HEK293 (cell line): ENCODE measurements at regions not wholly inside any gene's neighbourhood (a gene's known extent, or its start where the extent isn't known, plus 50 kb on each side); places are given as distances from the start of the nearest gene placed in this dataset.

Source experiments
- CTCF ChIA-PET: fragments of 350-600 bp; formaldehyde crosslinking; extraction: SDS; loops from one replicate; lab custom pipeline; 2021; ENCODE audit warnings: antibody characterized with exemption; lab: Yijun Ruan, JAX
- POLR2A ChIA-PET: fragments of 300-600 bp; formaldehyde crosslinking; extraction: SDS; loops from one replicate; lab custom pipeline; 2020; ENCODE audit warnings: antibody characterized with exemption, inconsistent platforms; lab: Yijun Ruan, JAX
- H3K27ac ChIP-seq: fragments of 200-500 bp; sonication (Bioruptor generic); 2 replicates; pipeline ENCODE4 v1.5.1; 2014; ENCODE audit warnings: low read depth, low read length, control low read depth, inconsistent platforms; ENCODE audit errors: extremely low read depth
- H3K36me3 ChIP-seq, 2 experiments: fragments of 200-500 bp in 1 of 2; sonication (Bioruptor generic) in 1 of 2; 1 replicate in 1 of 2; 2 replicates in 1 of 2; pipeline ENCODE4 v1.5.1; 2014 to 2017; ENCODE audit warnings: inconsistent platforms in 2 of 2, low read length in 2 of 2; ENCODE audit not compliant: control insufficient read depth in 2 of 2, insufficient read depth in 1 of 2
- H3K4me1 ChIP-seq: fragments of 200-500 bp; sonication (Bioruptor generic); 2 replicates; pipeline ENCODE4 v1.5.1; 2014; ENCODE audit warnings: mild to moderate bottlenecking, low read length, inconsistent platforms; ENCODE audit not compliant: control insufficient read depth, insufficient read depth
- H3K4me3 ChIP-seq: 2 replicates; pipeline ENCODE4 v1.5.1; 2011; ENCODE audit warnings: low read depth, mild to moderate bottlenecking, control low read depth, low read length, moderate library complexity
- H3K9me3 ChIP-seq: fragments of 200-500 bp; sonication (Bioruptor generic); 2 replicates; pipeline ENCODE4 v1.5.1; 2014; ENCODE audit warnings: low read depth, low read length, inconsistent platforms; ENCODE audit not compliant: control insufficient read depth, insufficient read depth
- BCL11B ChIP-seq: fragments of 450-650 bp; formaldehyde crosslinking; IDR thresholded peaks from 2 replicates; pipeline ENCODE4 v1.5.1; 2016; ENCODE audit warnings: low read depth, missing biosample characterization, missing genetic modification characterization
- EGR2 ChIP-seq: fragments of 450-650 bp; formaldehyde crosslinking; IDR thresholded peaks from 2 replicates; pipeline ENCODE4 v1.5.1; 2016; ENCODE audit warnings: low read depth, missing biosample characterization, missing genetic modification characterization
- IKZF3 ChIP-seq: fragments of 450-650 bp; IDR thresholded peaks from 2 replicates; pipeline ENCODE4 v1.5.0; 2018; ENCODE audit warnings: missing biosample characterization, mild to moderate bottlenecking, missing genetic modification characterization, moderate library complexity
- KLF1 ChIP-seq: fragments of 450-650 bp; formaldehyde crosslinking; IDR thresholded peaks from 2 replicates; pipeline ENCODE4 v1.5.1; 2016; ENCODE audit warnings: missing biosample characterization, missing genetic modification characterization
- KLF7 ChIP-seq: fragments of 450-650 bp; formaldehyde crosslinking; IDR thresholded peaks from 2 replicates; pipeline ENCODE4 v1.5.1; 2016; ENCODE audit warnings: missing biosample characterization, missing genetic modification characterization, borderline replicate concordance
- MEIS1 ChIP-seq: sonication (generic); formaldehyde crosslinking; IDR thresholded peaks from 2 replicates; pipeline ENCODE4 v1.8.1; 2022; ENCODE audit warnings: missing genetic modification reagents, mild to moderate bottlenecking, borderline replicate concordance
- OVOL3 ChIP-seq: fragments of 450-650 bp; formaldehyde crosslinking; IDR thresholded peaks from 2 replicates; pipeline ENCODE4 v1.5.1; 2016; ENCODE audit warnings: missing biosample characterization, missing genetic modification characterization
- SP7 ChIP-seq: fragments of 450-650 bp; formaldehyde crosslinking; IDR thresholded peaks from 2 replicates; pipeline ENCODE4 v1.5.1; 2016; ENCODE audit warnings: missing biosample characterization, missing genetic modification characterization
- TRIM28 ChIP-seq: IDR thresholded peaks from 2 replicates; pipeline ENCODE4 v1.6.1; 2011; ENCODE audit warnings: low read length, control low read depth, borderline replicate concordance
- ZFP37 ChIP-seq: fragments of 450-650 bp; formaldehyde crosslinking; IDR thresholded peaks from 2 replicates; pipeline ENCODE4 v1.5.1; 2016; ENCODE audit warnings: missing biosample characterization, missing genetic modification characterization
- ZIC2 ChIP-seq: fragments of 450-650 bp; formaldehyde crosslinking; IDR thresholded peaks from 2 replicates; pipeline ENCODE4 v1.5.1; 2016; ENCODE audit warnings: missing biosample characterization, missing genetic modification characterization
- ZNF155 ChIP-seq: fragments of 450-650 bp; formaldehyde crosslinking; IDR thresholded peaks from 2 replicates; pipeline ENCODE4 v1.5.1; 2016; ENCODE audit warnings: missing biosample characterization, missing genetic modification characterization
- ZNF19 ChIP-seq: fragments of 450-650 bp; formaldehyde crosslinking; IDR thresholded peaks from 2 replicates; pipeline ENCODE4; 2016; ENCODE audit warnings: missing biosample characterization, missing genetic modification characterization, low read depth
- ZNF2 ChIP-seq: fragments of 450-650 bp; formaldehyde crosslinking; IDR thresholded peaks from 2 replicates; pipeline ENCODE4 v1.5.1; 2016; ENCODE audit warnings: missing biosample characterization, missing genetic modification characterization
- ZNF416 ChIP-seq: fragments of 450-650 bp; formaldehyde crosslinking; IDR thresholded peaks from 2 replicates; pipeline ENCODE4 v1.5.1; 2016; ENCODE audit warnings: missing biosample characterization, missing genetic modification characterization
- ZNF426 ChIP-seq: fragments of 450-650 bp; formaldehyde crosslinking; IDR thresholded peaks from 2 replicates; pipeline ENCODE4 v1.5.1; 2017; ENCODE audit warnings: missing biosample characterization, missing genetic modification characterization, mild to moderate bottlenecking, inconsistent platforms, moderate library complexity
- ZNF48 ChIP-seq: fragments of 450-650 bp; formaldehyde crosslinking; IDR thresholded peaks from 2 replicates; pipeline ENCODE4 v1.5.1; 2016; ENCODE audit warnings: missing biosample characterization, missing genetic modification characterization
- ZNF544 ChIP-seq: fragments of 450-650 bp; formaldehyde crosslinking; IDR thresholded peaks from 2 replicates; pipeline ENCODE4 v1.5.0; 2017; ENCODE audit warnings: missing biosample characterization, missing genetic modification characterization
- ZNF555 ChIP-seq: fragments of 450-650 bp; formaldehyde crosslinking; conservative IDR thresholded peaks from 2 replicates; pipeline ENCODE4 v1.5.1; 2017; ENCODE audit warnings: missing biosample characterization, mild to moderate bottlenecking, missing genetic modification characterization, inconsistent platforms
- ZNF629 ChIP-seq: fragments of 450-650 bp; formaldehyde crosslinking; IDR thresholded peaks from 2 replicates; pipeline ENCODE4 v1.5.1; 2017; ENCODE audit warnings: missing biosample characterization, missing genetic modification characterization
- ZNF658 ChIP-seq: fragments of 450-650 bp; formaldehyde crosslinking; IDR thresholded peaks from 2 replicates; pipeline ENCODE4; 2016; ENCODE audit warnings: missing biosample characterization, missing genetic modification characterization
- ZNF701 ChIP-seq: fragments of 450-650 bp; formaldehyde crosslinking; IDR thresholded peaks from 2 replicates; pipeline ENCODE4 v1.5.1; 2016; ENCODE audit warnings: missing biosample characterization, missing genetic modification characterization
- ZNF707 ChIP-seq: fragments of 450-650 bp; formaldehyde crosslinking; IDR thresholded peaks from 2 replicates; pipeline ENCODE4 v1.5.1; 2016; ENCODE audit warnings: missing biosample characterization, missing genetic modification characterization
- ZNF776 ChIP-seq: fragments of 450-650 bp; formaldehyde crosslinking; IDR thresholded peaks from 2 replicates; pipeline ENCODE4 v1.5.0; 2017; ENCODE audit warnings: missing biosample characterization, missing genetic modification characterization, borderline replicate concordance
- ZNF830 ChIP-seq: fragments of 450-650 bp; IDR thresholded peaks from 2 replicates; pipeline ENCODE4 v1.5.0; 2018; ENCODE audit warnings: missing biosample characterization, missing genetic modification characterization, low read depth, mild to moderate bottlenecking, moderate library complexity
- ZSCAN30 ChIP-seq: fragments of 450-650 bp; IDR thresholded peaks from 2 replicates; pipeline ENCODE4 v1.5.1; 2018; ENCODE audit warnings: missing biosample characterization, mild to moderate bottlenecking, missing genetic modification characterization, moderate library complexity
- TF ChIP-seq, protein P1 (sequence below): fragments of 450-650 bp; formaldehyde crosslinking; optimal IDR thresholded peaks from 2 replicates; pipeline ENCODE3; 2016; ENCODE audit warnings: missing biosample characterization, mild to moderate bottlenecking, missing genetic modification characterization
- TF ChIP-seq, protein P2 (sequence below): fragments of 450-650 bp; formaldehyde crosslinking; IDR thresholded peaks from 2 replicates; pipeline ENCODE4 v1.5.1; 2016; ENCODE audit warnings: missing biosample characterization, missing genetic modification characterization
- TF ChIP-seq, protein P3 (sequence below): IDR thresholded peaks from 2 replicates; pipeline ENCODE4 v1.6.1; 2011; ENCODE audit warnings: mild to moderate bottlenecking, low read depth, low read length, borderline replicate concordance
- TF ChIP-seq, protein P4 (sequence below): fragments of 450-650 bp; formaldehyde crosslinking; IDR thresholded peaks from 2 replicates; pipeline ENCODE4 v1.5.1; 2016; ENCODE audit warnings: missing biosample characterization, missing genetic modification characterization

DNA sequence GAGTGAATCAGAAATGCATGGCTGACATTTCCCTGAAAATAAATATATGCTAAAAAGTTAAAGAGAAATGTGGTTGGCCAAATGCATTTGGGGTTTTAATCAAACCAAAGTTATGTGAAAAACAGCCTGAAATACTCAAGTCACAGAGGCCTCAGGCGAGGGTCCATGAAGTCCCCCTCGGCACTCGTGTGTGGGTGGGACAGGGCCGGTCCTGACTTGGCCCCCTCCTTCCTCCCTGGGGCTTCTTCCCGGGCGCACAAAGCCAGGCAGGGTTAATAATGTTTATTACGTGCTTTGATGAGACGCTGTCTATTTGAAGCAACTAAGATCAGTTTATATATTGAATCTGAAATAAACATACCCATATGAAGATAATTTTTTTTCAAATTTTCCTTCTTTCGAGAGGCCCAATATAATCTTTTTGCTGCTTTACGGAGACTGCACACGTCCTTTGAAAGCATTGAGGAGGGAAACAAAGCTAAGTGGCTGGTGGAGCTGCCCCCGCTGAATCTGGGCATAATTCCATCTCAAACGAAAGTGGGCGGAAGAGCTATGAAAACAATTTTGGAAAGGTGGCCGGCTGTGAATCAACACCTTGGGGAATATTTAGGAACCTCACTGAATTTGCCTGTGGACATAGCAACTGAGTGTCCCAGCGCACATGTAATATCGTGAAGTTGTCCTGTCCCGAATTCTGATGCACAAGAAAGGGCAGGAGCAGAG, 55.8 kb upstream of the SMOC2 start:
- Histone ChIP-seq H3K4me3 (no peak overlapping the region), H3K9me3 (no peaks in the 10 kb centered on the region), H3K27ac (no peak overlapping the region), H3K4me1 (no peaks in the 10 kb centered on the region), H3K36me3 (no peaks in the 10 kb centered on the region)
- ChIA-PET POLR2A (interaction anchor here (0.8 kb wide), 1 partner anchor 12 kb away, joined by 3 read pairs; no protein-coding TSS in a partner anchor), CTCF (interaction anchor here (0.6 kb wide), 1 partner anchor 518 kb away, joined by 3 read pairs; no protein-coding TSS in a partner anchor)
- no peak for TF ChIP-seq ZNF776
- TF ChIP-seq ZNF544 (tag by site-specific recombination), result no peak
- TF ChIP-seq SP7 (tag by site-specific recombination), result no peak
- no peak for TF ChIP-seq MEIS1 (CRISPR knock-in tag)
- TF ChIP-seq ZNF426 (tag by site-specific recombination), result no peak
- TF ChIP-seq ZNF155 (tag by site-specific recombination), result no peak
- no peak for TF ChIP-seq OVOL3
- TF ChIP-seq, protein P1, sequence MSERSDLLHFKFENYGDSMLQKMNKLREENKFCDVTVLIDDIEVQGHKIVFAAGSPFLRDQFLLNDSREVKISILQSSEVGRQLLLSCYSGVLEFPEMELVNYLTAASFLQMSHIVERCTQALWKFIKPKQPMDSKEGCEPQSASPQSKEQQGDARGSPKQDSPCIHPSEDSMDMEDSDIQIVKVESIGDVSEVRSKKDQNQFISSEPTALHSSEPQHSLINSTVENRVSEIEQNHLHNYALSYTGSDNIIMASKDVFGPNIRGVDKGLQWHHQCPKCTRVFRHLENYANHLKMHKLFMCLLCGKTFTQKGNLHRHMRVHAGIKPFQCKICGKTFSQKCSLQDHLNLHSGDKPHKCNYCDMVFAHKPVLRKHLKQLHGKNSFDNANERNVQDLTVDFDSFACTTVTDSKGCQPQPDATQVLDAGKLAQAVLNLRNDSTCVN (tag by site-specific recombination), result no peak
- no peak for TF ChIP-seq ZNF48 (tag by site-specific recombination)
- no peak for TF ChIP-seq ZNF629 (tag by site-specific recombination)
- TF ChIP-seq BCL11B (tag by site-specific recombination), result no peak
- TF ChIP-seq KLF7 (tag by site-specific recombination), result no peak
- TF ChIP-seq, protein P2, sequence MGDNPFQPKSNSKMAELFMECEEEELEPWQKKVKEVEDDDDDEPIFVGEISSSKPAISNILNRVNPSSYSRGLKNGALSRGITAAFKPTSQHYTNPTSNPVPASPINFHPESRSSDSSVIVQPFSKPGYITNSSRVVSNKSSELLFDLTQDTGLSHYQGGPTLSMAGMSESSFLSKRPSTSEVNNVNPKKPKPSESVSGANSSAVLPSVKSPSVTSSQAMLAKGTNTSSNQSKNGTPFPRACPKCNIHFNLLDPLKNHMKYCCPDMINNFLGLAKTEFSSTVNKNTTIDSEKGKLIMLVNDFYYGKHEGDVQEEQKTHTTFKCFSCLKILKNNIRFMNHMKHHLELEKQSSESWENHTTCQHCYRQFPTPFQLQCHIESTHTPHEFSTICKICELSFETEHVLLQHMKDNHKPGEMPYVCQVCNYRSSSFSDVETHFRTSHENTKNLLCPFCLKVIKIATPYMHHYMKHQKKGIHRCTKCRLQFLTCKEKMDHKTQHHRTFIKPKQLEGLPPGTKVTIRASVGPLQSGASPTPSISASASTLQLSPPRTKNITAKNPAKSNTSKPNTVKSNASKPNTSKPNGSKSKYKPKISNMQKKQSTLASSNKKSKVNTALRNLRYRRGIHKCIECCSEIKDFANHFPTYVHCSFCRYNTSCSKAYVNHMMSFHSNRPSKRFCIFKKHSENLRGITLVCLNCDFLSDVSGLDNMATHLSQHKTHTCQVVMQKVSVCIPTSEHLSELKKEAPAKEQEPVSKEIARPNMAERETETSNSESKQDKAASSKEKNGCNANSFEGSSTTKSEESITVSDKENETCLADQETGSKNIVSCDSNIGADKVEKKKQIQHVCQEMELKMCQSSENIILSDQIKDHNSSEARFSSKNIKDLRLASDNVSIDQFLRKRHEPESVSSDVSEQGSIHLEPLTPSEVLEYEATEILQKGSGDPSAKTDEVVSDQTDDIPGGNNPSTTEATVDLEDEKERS (tag by site-specific recombination), result no peak
- TF ChIP-seq ZNF416 (tag by site-specific recombination), result no peak
- TF ChIP-seq ZSCAN30 (tag by site-specific recombination), result no peak
- no peak for TF ChIP-seq ZIC2 (tag by site-specific recombination)
- TF ChIP-seq KLF1 (tag by site-specific recombination), result no peak

DNA sequence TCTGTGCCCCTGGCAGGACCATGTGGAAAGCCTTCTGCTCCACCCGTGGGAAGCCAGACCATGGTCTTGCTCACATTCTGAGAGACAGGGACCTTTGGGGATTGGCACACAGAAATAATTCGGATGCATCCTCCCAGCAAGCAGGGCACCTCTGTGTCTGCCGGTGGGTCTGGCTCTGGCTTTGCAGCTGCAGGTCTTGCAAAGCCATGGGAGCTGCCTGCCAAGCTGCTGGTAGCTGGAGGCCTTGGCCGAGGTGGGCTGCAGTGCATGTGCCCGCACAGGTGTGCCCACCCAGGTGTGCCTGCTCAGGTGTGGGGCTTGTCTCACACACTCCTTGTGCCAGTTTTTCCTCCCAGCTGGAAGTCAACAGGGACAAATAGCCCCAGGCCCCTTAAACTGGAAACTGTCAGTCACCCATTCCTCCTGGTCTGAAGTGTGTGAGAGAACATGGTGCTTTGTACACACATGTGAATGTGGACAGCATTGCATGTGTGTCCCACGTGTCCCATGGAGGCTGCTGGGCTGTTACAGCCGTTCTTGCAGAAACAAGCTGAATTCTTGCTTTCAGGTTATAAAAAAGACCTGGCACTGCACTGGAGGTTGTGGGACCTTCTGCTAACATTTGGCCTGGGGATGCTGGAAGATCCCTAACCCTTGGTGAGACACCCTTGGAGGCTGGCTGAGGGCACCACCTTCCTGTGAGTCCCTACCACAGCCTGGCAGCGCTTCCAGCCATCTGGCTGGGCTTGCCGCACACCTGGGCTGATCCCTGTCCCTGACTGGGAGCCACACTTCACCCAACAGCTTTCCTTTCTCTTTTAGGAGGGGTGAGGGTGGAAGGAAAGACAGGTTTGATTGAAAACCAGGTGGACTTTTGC, 54.9 kb upstream of the SMOC2 start:
- Histone ChIP-seq H3K4me1 (no peaks in the 10 kb centered on the region), H3K36me3 (no peaks in the 10 kb centered on the region), H3K4me3 (no peak overlapping the region), H3K27ac (no peak overlapping the region), H3K9me3 (no peaks in the 10 kb centered on the region)
- ChIA-PET POLR2A (no interaction called here), CTCF (interaction anchor here (0.6 kb wide), 1 partner anchor 519 kb away, joined by 3 read pairs; no protein-coding TSS in a partner anchor)
- TF ChIP-seq ZNF658 (tag by site-specific recombination) (no peak), IKZF3 (tag by site-specific recombination) (no peak), ZNF555 (tag by site-specific recombination) (no peak), ZNF701 (tag by site-specific recombination) (no peak), ZNF707 (no peak), MEIS1 (CRISPR knock-in tag) (no peak), TRIM28 (no peak), ZFP37 (tag by site-specific recombination) (no peak), ZNF19 (tag by site-specific recombination) (no peak), ZNF2 (tag by site-specific recombination) (no peak), ZNF830 (tag by site-specific recombination) (no peak), EGR2 (tag by site-specific recombination) (no peak)
- TF ChIP-seq, protein P3, sequence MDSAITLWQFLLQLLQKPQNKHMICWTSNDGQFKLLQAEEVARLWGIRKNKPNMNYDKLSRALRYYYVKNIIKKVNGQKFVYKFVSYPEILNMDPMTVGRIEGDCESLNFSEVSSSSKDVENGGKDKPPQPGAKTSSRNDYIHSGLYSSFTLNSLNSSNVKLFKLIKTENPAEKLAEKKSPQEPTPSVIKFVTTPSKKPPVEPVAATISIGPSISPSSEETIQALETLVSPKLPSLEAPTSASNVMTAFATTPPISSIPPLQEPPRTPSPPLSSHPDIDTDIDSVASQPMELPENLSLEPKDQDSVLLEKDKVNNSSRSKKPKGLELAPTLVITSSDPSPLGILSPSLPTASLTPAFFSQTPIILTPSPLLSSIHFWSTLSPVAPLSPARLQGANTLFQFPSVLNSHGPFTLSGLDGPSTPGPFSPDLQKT, result no peak
- TF ChIP-seq, protein P4, sequence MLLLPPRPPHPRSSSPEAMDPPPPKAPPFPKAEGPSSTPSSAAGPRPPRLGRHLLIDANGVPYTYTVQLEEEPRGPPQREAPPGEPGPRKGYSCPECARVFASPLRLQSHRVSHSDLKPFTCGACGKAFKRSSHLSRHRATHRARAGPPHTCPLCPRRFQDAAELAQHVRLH (tag by site-specific recombination), result no peak
